Stimulated activated CD8-positive, alpha-beta memory T cell treated with anti-CD3 and anti-CD28 coated beads, Interleukin-4, amount 100 ng/mL, for 4 hours (primary cell): ENCODE measurements at regions not wholly inside any gene's neighbourhood (a gene's known extent, or its start where the extent isn't known, plus 50 kb on each side); places are given as distances from the start of the nearest gene placed in this dataset.
"Not testable (repeated sequence)": the region's sequence is repeated elsewhere in the genome, so short reads cannot be mapped to it uniquely, and the experiment has no call there.

Experiments
- DNase-seq, 2 donors: peaks; one replicate each; pipeline ENCODE4 v3.0.0-alpha.2; 2020; ENCODE audit warnings: low read depth in 2 of 2, low spot score in 1 of 2

GRCh38 chr6:166846446-166847142 is 109.8 kb downstream of the RNASET2 start:
- DNase-seq, result not testable (repeated sequence)

GRCh38 chr6:166842607-166843006 is 113.7 kb downstream of the RNASET2 start:
- no peak for DNase-seq

- DNase-seq, result no peak
Observed at GRCh38 chr6:166841216-166841615, 115.1 kb downstream of the RNASET2 start.

- no peak for DNase-seq
Observed at GRCh38 chr6:166839569-166839968, 116.8 kb downstream of the RNASET2 start.

GRCh38 chr6:166838987-166839386 is 117.4 kb downstream of the RNASET2 start:
- DNase-seq, result no peak

- no peak for DNase-seq
Observed at GRCh38 chr6:166836785-166837718, 119.3 kb downstream of the RNASET2 start.

GRCh38 chr6:166834049-166834448 is 122.3 kb downstream of the RNASET2 start:
- DNase-seq, result no peak

- no peak for DNase-seq
Observed at GRCh38 chr6:166830891-166831363, 125.4 kb downstream of the RNASET2 start.

GRCh38 chr6:166830185-166830890 is 126.0 kb downstream of the RNASET2 start:
- DNase-seq, result no peak

GRCh38 chr6:166826264-166826663 is 130.1 kb downstream of the RNASET2 start:
- DNase-seq, result no peak

GRCh38 chr6:166825553-166826145 is 130.7 kb downstream of the RNASET2 start:
- DNase-seq, result no peak

GRCh38 chr6:166824880-166825250 is 131.5 kb downstream of the RNASET2 start:
- no peak for DNase-seq

GRCh38 chr6:166824146-166824879 is 132.0 kb downstream of the RNASET2 start:
- no peak for DNase-seq

GRCh38 chr6:166822609-166823008 is 133.7 kb downstream of the RNASET2 start:
- DNase-seq, result no peak

- no peak for DNase-seq
Observed at GRCh38 chr6:166820483-166820882, 135.9 kb downstream of the RNASET2 start.

- no peak for DNase-seq
Observed at GRCh38 chr6:166820070-166820469, 136.3 kb downstream of the RNASET2 start.

- no peak for DNase-seq
Observed at GRCh38 chr6:166815629-166816028, 140.7 kb downstream of the RNASET2 start.

- DNase-seq, result no peak
Observed at GRCh38 chr6:166814390-166814789, 142.0 kb downstream of the RNASET2 start.

GRCh38 chr6:166813461-166813860 is 142.9 kb downstream of the RNASET2 start:
- no peak for DNase-seq

- no peak for DNase-seq
Observed at GRCh38 chr6:166810864-166811263, 145.5 kb downstream of the RNASET2 start.
